Stomach (tissue), 8 donors: ENCODE measurements at regions not wholly inside any gene's neighbourhood (a gene's known extent, or its start where the extent isn't known, plus 50 kb on each side); places are given as distances from the start of the nearest gene placed in this dataset.

Experiments used
- DNase-seq, 2 donors: peaks; one replicate each; pipeline versions ENCODE4 v3.0.0 to v3.0.0-alpha.2; 2013 to 2019
- H3K27ac ChIP-seq, 5 donors: fragments of 200-600 bp in 4 of 5; sonication (generic) in 4 of 5; one replicate each; pipeline ENCODE4 v1.5.1; 2013 to 2019; ENCODE audit warnings: mild to moderate bottlenecking in 1 of 5, moderate library complexity in 1 of 5
- H3K27me3 ChIP-seq, 3 donors: fragments of 200-600 bp; sonication (generic); one replicate each; pipeline ENCODE4 v1.5.1; 2017 to 2019; ENCODE audit warnings: mixed run types in 1 of 3
- H3K36me3 ChIP-seq, 4 donors: fragments of 200-600 bp; sonication (generic); 1 replicate in 3 of 4; 2 replicates in 1 of 4; pipeline ENCODE4 v1.5.1; 2016 to 2019
- H3K4me1 ChIP-seq, 4 donors: fragments of 200-600 bp; sonication (generic); one replicate each; pipeline ENCODE4 v1.5.1; 2016 to 2019
- H3K4me3 ChIP-seq, 4 donors: fragments of 200-600 bp; sonication (generic) in 3 of 4; one replicate each; pipeline ENCODE4 v1.5.1; 2016 to 2019; ENCODE audit warnings: mild to moderate bottlenecking in 1 of 4
- H3K9me3 ChIP-seq, 4 donors: fragments of 200-600 bp; sonication (generic); one replicate each; pipeline ENCODE4 v1.5.1; 2016 to 2019
- CTCF ChIP-seq, 7 experiments: fragments of 450-650 bp in 4 of 7; fragments of 200-600 bp in 3 of 7; sonication (generic) in 3 of 7; IDR thresholded peaks; one replicate each; pipeline ENCODE4 v1.5.1; 2016 to 2019; ENCODE audit warnings: antibody characterized with exemption in 7 of 7, control low read depth in 2 of 7, mild to moderate bottlenecking in 1 of 7
- EP300 ChIP-seq: sonication (generic); formaldehyde crosslinking; IDR thresholded peaks from one replicate; pipeline ENCODE4 v1.6.1; 2017; ENCODE audit warnings: antibody characterized with exemption
- POLR2A ChIP-seq, 4 donors: fragments of 450-650 bp; IDR thresholded peaks; one replicate each; pipeline ENCODE4 v1.6.1; 2016; ENCODE audit warnings: antibody characterized with exemption in 4 of 4, control low read depth in 2 of 4, mild to moderate bottlenecking in 1 of 4, moderate library complexity in 1 of 4
- POLR2AphosphoS5 ChIP-seq, 3 donors: sonication (generic); formaldehyde crosslinking; IDR thresholded peaks; one replicate each; pipeline ENCODE4 v1.6.1; 2016; ENCODE audit warnings: antibody characterized with exemption in 3 of 3
- WGBS, 5 donors: extraction: QIAGEN DNeasy Blood & Tissue Kit in 3 of 5; methylation state at CpG; one replicate each; pipeline versions ENCODE4 v1.1.5 to v1.1.7; 2013 to 2018; 5-methylcytosine and 5-hydroxymethylcytosine counted together
- intact Hi-C: fragments of 100-400 bp; cut with DNase I; formaldehyde crosslinking; loops from one replicate; pipeline ENCODE4 v1.15.1; 2023; ENCODE audit warnings: low total_unique reads
- donor health status: healthy with polysubstance abuse.
- donor health status: Bipolar disorder and iron deficiency.
- donor health status: healthy.

GRCh38 chr10:9786101-9786500, 1231.6 kb upstream of the CELF2 start:
- intact Hi-C loops: no loop called here
- WGBS, 5 donors: 69 to 90% (median 83%) methylated on average over 1 of the region's 1 CpG
- TF ChIP-seq EP300: no peak
- TF ChIP-seq CTCF (IDR thresholded peaks at IDR 0.05): no peak
- no peak for TF ChIP-seq POLR2AphosphoS5 (IDR thresholded peaks at IDR 0.05)
- no peak for TF ChIP-seq POLR2A (IDR thresholded peaks at IDR 0.05)
- Histone ChIP-seq H3K36me3 (no peaks in the 10 kb centered on the region), H3K4me3 (no peak overlapping the region), H3K27ac (no peak overlapping the region), H3K9me3 (peaks cover 0 to 5% (median 4%) of the 10 kb centered on the region in 4 donors), H3K4me1 (no peaks in the 10 kb centered on the region), H3K27me3 (no peaks in the 10 kb centered on the region)
- DNase-seq: no peak

DNA sequence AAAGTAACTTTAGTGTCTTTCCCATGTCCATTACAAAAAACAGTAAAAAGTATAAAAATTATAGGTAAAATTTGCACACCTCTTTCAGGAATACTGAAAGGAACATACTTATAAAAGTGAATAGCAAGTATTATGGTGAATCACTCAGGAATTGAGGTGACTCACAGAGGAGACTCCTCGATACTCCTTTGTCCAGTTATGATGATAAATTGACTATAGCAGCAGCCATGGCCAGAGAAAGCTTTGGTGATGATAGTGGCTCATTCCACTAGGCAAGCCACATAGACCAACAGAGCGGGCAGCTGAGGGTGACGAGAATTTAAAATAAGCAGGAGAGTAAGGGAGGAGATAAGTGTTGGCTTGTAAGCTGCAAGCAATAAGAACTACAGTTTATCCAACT, 1231.1 kb upstream of the CELF2 start:
- no peak overlapping the region for H3K27ac ChIP-seq
- no peak for DNase-seq
- H3K4me3 ChIP-seq: no peak overlapping the region
- intact Hi-C loops: no loop called here
- no peaks in the 10 kb centered on the region for H3K36me3 ChIP-seq
- 87 to 94% (median 92%) methylated on average over 3 of the region's 3 CpGs for WGBS, 5 donors
- H3K27me3 ChIP-seq: no peaks in the 10 kb centered on the region
- H3K9me3 ChIP-seq: peaks cover 0 to 5% (median 4%) of the 10 kb centered on the region in 4 donors
- TF ChIP-seq CTCF (IDR thresholded peaks at IDR 0.05) (no peak), POLR2A (IDR thresholded peaks at IDR 0.05) (no peak), POLR2AphosphoS5 (IDR thresholded peaks at IDR 0.05) (no peak), EP300 (no peak)
- H3K4me1 ChIP-seq: no peaks in the 10 kb centered on the region

- no peaks in the 10 kb centered on the region for H3K4me1 ChIP-seq
- intact Hi-C loops: no loop called here
- H3K9me3 ChIP-seq: no peaks in the 10 kb centered on the region
These were observed 1227.7 kb upstream of the CELF2 start for GRCh38 chr10:9789996-9790395.

DNA sequence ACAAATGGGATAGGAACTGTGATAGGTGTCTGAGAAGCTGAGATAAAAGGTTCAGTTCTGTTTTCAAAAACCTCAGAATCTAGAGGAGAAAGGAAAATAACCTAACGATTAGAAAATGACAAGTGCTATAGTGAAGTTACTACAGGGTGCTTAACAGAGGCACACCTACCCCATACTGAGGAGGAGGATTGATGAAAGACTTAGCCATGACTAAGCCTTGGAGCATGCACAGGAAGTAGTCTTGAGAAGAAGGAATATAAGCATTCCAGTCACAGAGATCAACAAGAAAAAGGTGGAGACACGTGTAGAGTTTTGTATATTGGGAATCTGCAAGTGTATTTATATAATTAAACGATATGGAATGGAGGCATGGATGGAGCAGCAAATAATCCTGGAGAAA, 1225.5 kb upstream of the CELF2 start:
- Histone ChIP-seq H3K27me3 (no peaks in the 10 kb centered on the region), H3K4me3 (no peak overlapping the region), H3K9me3 (no peaks in the 10 kb centered on the region), H3K36me3 (no peaks in the 10 kb centered on the region), H3K27ac (no peak overlapping the region), H3K4me1 (no peaks in the 10 kb centered on the region)
- TF ChIP-seq CTCF (IDR thresholded peaks at IDR 0.05) (no peak), POLR2A (IDR thresholded peaks at IDR 0.05) (no peak), POLR2AphosphoS5 (IDR thresholded peaks at IDR 0.05) (no peak), EP300 (no peak)
- 61 to 68% (median 65%) methylated on average over 3 of the region's 3 CpGs for WGBS, 5 donors
- intact Hi-C loops: no loop called here
- no peak for DNase-seq

More at GRCh38 chr10:9789996-9790395, 1227.7 kb upstream of the CELF2 start:
- Histone ChIP-seq H3K27me3 (no peaks in the 10 kb centered on the region), H3K36me3 (no peaks in the 10 kb centered on the region), H3K27ac (no peak overlapping the region), H3K4me3 (no peak overlapping the region)
- WGBS, 5 donors: 72 to 76% (median 74%) methylated on average over 5 of the region's 5 CpGs
- DNase-seq: no peak
- TF ChIP-seq POLR2AphosphoS5 (IDR thresholded peaks at IDR 0.05) (no peak), POLR2A (IDR thresholded peaks at IDR 0.05) (no peak), CTCF (IDR thresholded peaks at IDR 0.05) (no peak), EP300 (no peak)
